ENCODE measurements at regions not wholly inside any gene's neighbourhood (a gene's known extent, or its start where the extent isn't known, plus 50 kb on each side); places are given as distances from the start of the nearest gene placed in this dataset.

GRCh38 chr19:31826325-31826724 is 477.1 kb upstream of the TSHZ3 start:
- no peak for DNase-seq (ENCODE audit: low read depth)
- POLR2A ChIA-PET: no interaction called here
- no peak for TF ChIP-seq CTCF (IDR thresholded peaks at IDR 0.05; ENCODE audit: insufficient read depth, low read depth, low read length)
- Histone ChIP-seq H3K4me3 (ENCODE audit: low read depth, low read length) (no peak overlapping the region), H3K36me3 (ENCODE audit: control insufficient read depth, insufficient read depth, low read length) (no peaks in the 10 kb centered on the region), H3K27me3 (ENCODE audit: control insufficient read depth, insufficient read depth, low read length) (no peaks in the 10 kb centered on the region)
- CTCF ChIA-PET: no interaction called here

GRCh38 chr19:31831421-31832175 is 482.4 kb upstream of the TSHZ3 start:
- no peaks in the 10 kb centered on the region for H3K36me3 ChIP-seq (ENCODE audit: control insufficient read depth, insufficient read depth, low read length)
- H3K27me3 ChIP-seq (ENCODE audit: control insufficient read depth, insufficient read depth, low read length): no peaks in the 10 kb centered on the region
- ChIA-PET CTCF (no interaction called here), POLR2A (no interaction called here)
- no peak overlapping the region for H3K4me3 ChIP-seq (ENCODE audit: low read depth, low read length)
- DNase-seq (ENCODE audit: low read depth): no peak
- TF ChIP-seq CTCF (IDR thresholded peaks at IDR 0.05; ENCODE audit: insufficient read depth, low read depth, low read length): no peak

GRCh38 chr19:31832176-31832548 is 482.9 kb upstream of the TSHZ3 start:
- no peak overlapping the region for H3K4me3 ChIP-seq (ENCODE audit: low read depth, low read length)
- TF ChIP-seq CTCF (IDR thresholded peaks at IDR 0.05; ENCODE audit: insufficient read depth, low read depth, low read length): no peak
- no peaks in the 10 kb centered on the region for H3K36me3 ChIP-seq (ENCODE audit: control insufficient read depth, insufficient read depth, low read length)
- ChIA-PET POLR2A (no interaction called here), CTCF (no interaction called here)
- DNase-seq (ENCODE audit: low read depth): no peak
- H3K27me3 ChIP-seq (ENCODE audit: control insufficient read depth, insufficient read depth, low read length): no peaks in the 10 kb centered on the region

GRCh38 chr19:31834070-31834469 is 484.8 kb upstream of the TSHZ3 start:
- CTCF ChIA-PET: no interaction called here
- POLR2A ChIA-PET: no interaction called here
- Histone ChIP-seq H3K27me3 (ENCODE audit: control insufficient read depth, insufficient read depth, low read length) (no peaks in the 10 kb centered on the region), H3K36me3 (ENCODE audit: control insufficient read depth, insufficient read depth, low read length) (no peaks in the 10 kb centered on the region), H3K4me3 (ENCODE audit: low read depth, low read length) (no peak overlapping the region)
- DNase-seq (ENCODE audit: low read depth): no peak
- no peak for TF ChIP-seq CTCF (IDR thresholded peaks at IDR 0.05; ENCODE audit: insufficient read depth, low read depth, low read length)

- Histone ChIP-seq H3K36me3 (ENCODE audit: control insufficient read depth, insufficient read depth, low read length) (no peaks in the 10 kb centered on the region), H3K4me3 (ENCODE audit: low read depth, low read length) (no peak overlapping the region), H3K27me3 (ENCODE audit: control insufficient read depth, insufficient read depth, low read length) (no peaks in the 10 kb centered on the region)
- TF ChIP-seq CTCF (IDR thresholded peaks at IDR 0.05; ENCODE audit: insufficient read depth, low read depth, low read length): no peak
- no peak for DNase-seq (ENCODE audit: low read depth)
- ChIA-PET POLR2A (no interaction called here), CTCF (no interaction called here)
These were observed 489.1 kb upstream of the TSHZ3 start for GRCh38 chr19:31838163-31838815.

All from BJ (cell line).